ENCODE measurements at regions not wholly inside any gene's neighbourhood (a gene's known extent, or its start where the extent isn't known, plus 50 kb on each side); places are given as distances from the start of the nearest gene placed in this dataset.

DNA sequence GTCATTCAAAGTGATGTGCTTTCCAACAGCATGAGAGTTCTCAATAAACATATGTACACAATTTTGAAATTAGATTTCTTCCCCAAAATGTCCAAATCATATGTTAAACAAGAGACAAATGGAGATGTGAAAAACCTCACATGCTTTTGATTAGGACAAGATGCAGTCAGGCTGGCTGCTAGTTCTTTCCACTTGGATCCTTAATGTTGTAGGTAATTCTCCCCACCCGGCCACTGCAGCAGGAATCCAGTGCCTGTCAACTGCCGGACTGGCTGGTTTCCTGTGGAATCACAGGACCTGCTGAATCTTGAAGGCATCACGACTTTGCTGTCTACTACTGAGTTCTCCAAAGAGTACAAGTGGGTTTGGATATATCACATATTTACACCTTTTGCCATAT, 138.6 kb upstream of the AKR1E2 start:
- no peak for DNase-seq

DNA sequence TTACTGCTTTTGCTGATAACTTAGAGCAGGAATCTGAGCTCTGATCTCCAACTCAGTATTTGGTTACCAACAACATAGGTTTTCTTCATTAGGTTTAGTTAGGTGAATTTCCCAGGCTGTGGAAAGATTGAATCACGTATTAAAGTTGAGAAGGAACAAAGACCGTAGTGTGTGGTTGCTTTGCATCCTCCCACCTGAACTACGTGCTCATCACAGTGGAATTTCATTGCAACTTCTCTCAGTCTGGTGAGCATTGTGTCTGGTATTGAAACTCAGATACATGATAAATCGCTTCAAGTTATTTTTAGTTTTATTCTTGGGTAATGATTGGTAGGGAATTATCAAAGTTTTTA, 139.4 kb upstream of the AKR1E2 start:
- no peak for DNase-seq

DNA sequence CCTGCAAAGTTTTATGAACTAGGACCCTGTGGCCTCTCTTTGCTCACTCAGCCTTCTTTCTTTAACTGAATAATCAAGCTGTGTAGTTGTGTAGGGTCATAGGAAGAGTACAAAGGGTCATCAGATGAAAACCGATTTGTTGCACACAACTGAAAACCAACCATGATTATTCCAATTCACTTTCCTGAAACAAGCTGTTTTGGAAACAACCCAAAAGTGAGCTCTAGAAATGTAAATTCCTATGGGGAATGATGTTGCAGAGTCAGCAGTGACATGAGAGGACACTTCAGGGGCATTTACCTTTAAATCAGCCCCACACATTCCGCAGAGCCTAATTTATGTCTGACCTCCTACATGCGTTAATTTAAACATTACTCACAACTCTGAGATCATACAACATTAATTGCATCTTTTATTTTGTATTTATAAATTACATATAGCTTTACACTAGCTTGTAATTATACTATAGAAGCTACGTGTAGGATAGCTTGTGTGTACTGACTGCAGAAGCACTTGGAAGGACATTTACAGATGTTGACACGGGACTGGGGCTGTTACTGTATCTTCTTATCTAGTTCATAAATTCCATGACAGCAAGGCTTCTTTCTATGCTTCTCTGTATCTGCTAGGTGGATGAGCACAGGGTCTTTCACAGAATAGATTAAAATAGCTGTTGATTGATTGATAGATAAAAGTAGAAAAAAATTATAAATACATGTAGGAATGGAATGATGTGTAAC, 139.9 kb upstream of the AKR1E2 start:
- no peak for DNase-seq

DNA sequence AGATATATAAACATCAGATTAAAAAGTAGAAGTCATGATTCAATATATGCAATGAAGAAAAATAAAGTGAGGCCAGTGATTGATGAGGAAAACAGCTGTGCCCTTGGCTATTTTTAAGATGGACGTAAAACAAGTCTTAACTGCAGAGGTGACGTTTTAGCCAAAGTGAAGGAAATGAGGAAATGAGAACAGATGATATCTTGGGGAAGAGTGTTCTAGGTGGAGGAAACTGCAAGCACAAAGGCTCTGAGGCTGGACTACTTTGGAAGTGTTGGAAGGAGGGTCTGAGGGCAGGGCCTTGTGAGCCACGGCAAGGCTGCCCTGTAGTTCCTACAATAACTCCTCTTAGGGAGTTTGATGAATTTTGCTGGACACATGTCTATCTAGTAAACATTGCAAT, 140.5 kb upstream of the AKR1E2 start:
- DNase-seq: no peak

DNA sequence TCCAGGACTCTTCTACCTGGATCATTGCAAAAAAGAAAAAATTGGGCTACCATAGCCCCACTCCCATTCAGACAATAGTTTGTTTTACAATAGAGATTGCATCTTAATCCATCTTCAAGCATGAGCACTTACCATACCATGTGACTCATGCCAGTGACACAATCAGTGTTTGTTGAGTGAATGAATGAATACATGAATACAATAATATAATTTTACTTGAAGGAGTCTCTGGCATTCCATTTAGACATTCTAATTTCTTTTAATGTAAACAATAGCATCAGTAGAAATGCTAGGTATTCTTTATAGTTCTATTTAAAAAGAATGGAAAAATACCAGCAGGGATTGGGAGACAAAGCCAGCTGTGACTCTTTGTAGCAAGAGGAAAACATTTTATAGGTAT, 141.6 kb upstream of the AKR1E2 start:
- no peak for DNase-seq

DNA sequence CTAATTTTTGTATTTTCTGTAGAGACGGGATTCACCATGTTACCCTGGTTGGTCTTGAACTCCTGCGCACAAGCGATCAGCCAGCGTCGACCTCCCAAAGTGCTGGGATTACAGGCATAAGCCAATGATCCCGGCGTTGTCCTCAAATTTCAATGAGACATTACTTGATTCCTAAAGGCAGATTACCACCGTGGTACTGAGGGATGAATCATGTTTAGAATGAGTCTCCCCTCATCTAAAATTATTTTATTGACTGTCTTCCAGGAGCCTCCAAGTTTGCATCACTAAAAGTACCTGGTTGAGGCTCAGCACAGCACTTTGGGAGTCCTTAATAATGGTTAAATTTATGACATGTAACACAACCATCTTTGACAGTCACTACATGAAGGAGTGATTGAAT, 142.2 kb upstream of the AKR1E2 start:
- DNase-seq: no peak

DNA sequence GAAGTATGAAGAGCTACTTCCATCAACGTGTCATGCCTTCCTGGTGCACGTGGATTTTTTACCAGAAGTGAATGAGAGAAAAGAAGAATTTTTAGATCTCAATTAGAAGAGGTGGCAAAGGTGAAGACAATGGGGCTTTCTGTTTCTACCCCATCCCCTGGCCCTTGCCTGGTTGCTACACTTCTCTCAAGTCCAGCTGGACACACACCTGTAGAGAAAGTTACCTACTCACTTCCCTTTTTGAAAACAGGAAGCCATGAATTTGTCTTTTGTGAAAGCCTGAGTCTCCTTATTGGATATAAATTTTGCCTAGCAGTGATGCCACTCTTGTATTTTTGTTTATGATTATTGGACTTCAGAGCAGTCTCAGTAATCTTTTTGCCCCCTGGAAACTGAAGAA, 142.9 kb upstream of the AKR1E2 start:
- DNase-seq: no peak

DNA sequence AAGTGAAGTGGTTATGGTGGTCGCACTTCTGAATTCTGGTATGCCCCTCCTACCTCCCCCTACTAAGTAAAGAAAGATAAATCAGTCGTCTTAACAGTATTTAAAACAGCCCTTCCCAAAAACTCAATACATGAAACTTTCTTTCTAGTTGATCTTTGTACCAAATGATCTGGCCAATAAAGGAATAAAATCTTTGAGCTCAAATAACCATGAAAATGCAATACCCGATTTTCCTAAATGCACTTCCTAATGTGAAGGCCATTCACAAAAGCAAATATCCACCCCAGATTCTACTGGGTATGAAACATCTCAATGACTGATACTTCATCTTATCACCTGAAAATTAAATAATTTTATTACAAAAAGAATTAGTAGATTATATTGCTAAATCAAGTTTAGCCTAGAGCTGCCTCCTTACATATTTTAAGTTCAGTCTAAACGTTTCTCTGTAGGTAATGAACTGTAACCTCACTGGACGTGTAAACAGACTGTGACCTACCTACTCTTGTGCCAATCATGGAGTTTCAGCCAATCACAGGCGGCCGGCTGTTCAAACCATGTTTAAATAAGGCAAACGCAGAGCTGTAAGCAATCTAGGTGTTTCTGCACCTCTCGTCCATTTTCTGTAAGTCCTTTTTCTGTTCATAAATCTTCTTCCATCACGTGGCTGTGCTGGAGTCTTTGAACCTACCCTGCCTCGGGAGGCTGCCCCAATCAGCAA, 146.9 kb upstream of the AKR1E2 start:
- DNase-seq: no peak

DNA sequence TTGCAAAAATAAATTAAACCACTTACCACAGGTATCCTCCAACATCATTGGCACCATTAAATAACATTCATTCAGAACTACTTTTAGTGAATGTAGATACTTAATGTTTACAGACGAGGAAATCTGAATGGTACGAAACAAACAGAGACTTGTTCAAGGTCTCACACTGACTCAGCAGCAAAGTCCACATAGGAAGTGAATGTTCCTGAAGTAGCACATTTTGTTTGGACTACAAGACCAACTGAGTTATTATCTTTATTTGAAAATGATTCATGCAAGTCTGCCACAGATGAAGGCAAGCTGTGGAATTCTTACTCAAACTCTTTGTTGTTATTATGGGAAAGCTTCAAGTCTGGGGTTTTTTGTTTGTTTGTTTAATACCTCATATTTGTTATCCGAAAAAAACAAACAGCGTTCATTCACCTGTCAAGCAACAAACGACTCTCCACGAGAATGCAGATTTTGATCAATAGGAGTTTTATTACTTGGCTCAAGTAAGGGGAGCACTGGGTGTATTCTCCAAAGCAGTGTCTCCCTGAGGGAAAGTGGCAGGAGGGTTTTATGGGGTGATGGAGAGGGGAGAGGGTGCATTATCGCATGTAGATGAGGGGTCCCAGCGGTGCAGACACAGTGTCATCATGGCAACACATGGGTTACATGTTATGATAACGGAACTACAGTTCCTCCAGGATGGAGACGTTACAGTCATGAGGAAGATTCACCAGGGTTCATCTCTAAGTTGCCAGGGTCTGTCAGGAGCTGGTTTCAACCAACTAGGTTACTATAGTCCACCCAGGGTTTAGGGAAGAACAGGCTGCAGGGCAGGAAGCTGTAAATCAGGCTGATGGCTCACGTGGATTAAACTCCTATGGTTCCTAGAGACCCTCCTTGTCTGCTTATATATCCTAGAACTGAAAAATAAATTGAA, 147.7 kb upstream of the AKR1E2 start:
- no peak for DNase-seq

DNA sequence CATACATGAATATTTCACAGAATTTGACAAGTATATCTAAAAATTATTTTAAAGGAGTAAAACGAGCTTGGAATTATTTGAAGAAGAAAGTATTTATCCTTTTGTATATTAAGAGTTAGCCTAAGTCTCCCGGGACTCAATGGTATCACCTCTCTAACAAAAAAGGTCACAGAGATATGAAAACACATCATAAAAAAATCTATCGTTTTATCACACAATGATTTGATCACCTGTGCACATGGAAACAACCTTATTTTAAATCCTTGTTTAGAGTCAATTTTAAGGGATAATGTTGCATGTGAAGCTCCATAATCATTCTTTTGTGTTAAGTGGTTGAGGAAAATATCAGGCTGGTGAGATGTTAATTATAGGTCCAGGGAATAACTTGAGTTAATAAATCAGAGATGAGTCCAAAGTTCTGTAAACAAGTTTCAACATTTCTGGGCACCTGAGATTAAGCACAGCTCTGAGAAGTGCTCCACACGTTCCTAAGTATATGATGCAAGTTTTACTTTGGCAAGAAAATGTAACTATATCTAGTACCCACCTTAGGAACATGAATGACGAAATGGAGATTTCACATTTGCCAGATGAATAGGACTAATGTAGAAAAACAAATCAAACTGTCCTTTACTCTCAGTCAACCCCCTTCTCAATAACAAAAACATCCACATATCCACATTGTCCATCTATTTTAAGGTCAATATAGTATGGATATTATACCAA, 148.5 kb upstream of the AKR1E2 start:
- DNase-seq: no peak

DNA sequence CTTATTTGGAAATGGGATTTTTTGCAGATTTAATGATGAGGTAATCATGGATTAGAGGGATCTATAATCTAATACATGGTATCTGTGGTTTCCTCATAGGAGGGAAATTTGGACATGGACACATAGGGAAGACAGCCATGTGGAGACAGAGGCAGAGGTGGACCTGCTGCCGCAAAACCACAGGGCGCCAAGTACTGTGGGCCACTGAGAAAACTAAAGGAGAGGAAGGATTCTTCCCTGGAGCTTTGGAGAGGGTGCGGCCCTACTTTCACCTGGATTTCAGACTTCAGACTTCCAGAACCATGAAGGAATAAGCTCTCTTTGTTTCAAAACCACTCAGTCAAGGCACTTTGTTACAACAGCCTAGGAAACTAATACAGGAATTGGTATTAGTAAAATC, 149.4 kb upstream of the AKR1E2 start:
- no peak for DNase-seq

DNA sequence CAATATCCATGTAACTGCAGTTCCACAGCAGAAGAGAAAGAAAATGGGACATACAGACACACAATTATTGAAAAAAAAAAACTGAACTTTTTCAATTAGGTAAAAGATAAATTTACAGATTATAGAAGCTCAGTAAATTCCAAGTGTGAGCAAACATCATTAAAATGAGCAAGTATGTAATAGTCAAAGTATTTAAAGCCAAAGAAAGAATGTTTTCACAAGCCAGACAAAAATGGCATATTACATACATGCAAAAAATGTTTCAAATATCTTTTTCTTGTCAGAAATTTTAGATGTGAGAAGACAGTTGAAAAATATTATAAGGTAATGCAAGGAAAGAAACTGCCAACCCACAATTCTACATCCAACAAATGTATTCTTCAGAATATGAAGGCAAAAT, 150.2 kb upstream of the AKR1E2 start:
- DNase-seq: no peak

DNA sequence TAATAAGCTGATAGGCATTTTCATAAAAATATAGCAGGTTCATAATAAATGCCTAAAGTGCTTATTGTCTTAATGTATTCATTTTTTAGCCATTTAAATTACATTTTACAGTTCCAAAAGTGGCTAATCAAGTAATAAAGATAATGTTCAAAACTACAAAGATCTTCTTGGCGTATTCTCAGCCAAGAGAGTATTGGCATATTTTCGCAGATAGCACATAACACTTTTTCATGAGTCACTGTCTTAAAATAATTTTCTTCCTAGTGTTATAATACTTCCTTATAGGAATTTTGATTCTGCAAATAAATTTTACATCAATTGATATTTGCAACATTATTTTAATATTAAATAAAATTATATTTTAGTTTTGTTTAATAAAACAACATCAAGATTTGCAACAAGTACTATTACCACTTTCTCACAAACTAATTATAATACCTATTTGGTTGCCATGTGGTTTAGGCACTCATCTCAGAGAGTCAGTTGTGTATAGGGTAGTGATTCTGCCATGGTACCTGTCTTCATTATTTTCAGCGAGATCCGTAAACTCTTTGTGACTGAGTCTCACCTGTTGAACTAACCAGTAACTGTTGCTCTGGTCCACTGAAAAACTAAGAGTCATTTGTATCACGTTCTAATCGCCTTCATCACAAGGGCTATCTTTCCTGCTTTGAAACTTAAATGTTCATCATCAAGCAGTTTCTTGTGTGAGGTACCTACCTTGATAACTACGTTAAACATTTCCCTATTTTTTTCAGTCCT, 152.5 kb upstream of the AKR1E2 start:
- no peak for DNase-seq

DNA sequence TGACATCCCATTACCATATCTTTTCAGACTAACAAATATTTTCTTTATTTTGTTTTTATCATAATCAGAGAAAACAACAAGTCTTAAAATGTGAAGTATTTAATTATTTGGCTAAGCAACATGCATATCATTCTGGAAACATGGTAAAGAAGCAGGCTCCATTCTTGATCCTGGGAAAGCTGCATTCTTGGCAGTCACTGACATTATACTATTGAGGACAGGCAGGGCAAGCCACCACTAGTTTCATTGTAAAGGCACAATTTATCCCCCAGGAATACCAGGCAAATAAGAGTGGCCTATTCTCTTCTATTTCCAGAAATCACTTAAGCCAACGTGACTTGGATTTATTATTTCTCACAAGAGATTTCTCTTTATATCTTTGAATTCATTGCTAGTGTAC, 153.8 kb upstream of the AKR1E2 start:
- no peak for DNase-seq

DNA sequence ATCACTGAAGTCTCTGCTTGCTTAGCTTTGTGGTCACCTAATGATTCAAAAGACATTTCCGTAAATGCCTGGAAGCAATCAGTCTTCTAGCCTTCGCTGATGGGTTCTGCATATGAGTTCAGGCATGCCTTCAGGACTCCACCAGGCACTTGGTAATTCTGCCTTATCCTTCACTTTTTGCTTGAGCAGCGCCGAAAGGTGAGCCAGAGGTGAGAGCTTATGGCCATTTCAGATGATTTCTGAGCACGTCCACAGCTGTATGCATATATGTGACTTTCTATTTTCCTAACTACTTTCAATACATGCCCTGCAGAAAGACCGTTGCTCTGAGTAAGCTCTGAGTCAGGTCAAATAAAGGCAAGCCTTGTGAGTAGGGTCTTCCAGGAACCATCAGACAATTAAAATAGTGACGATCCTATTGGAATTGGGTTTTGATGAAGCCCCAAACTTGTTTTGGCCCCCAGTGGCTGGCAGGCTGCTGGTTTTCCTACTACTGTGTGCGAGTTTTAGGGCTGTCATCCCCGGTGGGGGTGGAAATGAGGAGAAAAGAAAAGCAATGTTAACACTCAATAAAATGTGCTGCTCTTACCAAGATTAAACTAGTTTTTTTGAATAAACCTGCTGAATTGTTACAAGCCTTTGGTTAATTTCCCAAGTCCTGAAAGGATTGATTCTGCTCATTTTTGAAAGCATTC, 154.4 kb upstream of the AKR1E2 start:
- no peak for DNase-seq

DNA sequence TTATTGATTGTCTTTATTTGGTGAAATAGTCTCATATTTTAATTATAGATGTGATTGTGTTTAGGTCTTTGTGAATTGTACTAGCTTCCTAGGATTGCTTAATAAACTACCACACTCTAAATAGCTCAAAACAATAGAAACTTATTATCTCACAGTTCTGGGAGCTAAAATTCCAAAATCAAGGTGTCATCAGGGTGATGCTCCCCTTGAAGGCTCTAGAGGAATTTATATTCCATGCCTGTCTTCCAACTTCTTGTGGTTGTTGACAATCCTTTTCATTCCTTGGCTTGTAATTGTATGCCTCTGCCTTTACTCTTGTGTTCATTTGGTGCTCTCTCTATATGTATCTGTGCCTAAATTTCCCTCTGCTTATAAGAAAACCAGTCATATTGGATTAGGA, 155.3 kb upstream of the AKR1E2 start:
- DNase-seq: no peak

DNA sequence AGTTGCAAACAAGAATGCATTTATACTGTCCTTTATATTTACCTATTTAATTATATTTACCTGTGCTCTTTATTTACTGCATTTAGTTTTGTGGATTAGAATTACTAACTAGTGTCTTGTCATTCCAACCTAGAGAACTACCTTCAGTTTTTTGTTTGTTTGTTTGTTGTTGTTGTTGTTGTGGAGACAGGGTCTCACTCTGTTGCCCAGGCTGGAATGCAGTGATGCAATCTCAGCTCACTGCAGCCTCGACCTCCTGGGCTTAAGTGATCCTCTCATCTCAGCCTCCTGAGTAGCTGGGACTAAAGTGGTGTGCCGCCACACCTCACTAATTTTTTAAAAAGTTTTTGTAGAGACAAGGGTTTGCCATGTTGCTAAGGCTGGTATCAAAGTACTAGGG, 156.4 kb upstream of the AKR1E2 start:
- DNase-seq: no peak

DNA sequence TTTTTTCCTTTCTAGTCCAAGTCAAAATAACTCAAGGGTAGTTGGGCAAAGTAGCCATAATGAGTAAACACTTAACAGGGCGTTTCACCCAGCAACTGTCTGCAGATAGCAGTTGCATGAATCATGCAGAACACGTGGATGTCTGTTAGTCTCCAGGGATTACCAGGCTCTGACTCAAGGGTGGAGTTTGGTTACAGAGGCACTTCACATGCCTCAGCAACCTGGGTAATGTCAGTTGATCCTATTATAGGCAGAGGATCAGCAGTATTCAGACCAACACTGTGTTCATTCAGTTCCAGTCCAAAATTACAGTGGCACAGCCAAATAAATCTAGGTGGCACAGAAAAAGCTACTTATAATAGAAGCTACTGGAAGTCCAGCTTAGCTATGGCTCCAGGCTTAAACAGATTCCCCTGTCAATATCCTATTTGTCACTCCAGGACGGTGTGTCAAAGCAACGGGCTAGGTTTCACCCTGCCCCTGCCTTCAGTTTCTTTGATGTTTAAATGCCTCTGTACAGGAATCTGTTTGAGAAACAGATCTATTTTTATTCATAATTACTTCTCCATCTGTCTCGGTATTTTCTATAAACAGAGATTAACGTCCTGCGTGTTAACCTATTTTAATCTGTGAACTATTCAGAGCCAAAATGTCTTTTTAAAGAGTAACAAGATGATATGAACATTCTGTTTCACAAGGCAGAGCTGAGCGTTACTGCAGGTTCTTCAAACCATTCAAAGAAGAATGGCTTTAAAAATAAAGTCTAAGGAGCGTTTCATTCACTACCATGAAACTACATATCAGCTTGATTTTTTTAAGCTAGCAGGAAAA, 162.6 kb upstream of the AKR1E2 start:
- DNase-seq: peak; percentile 74

DNA sequence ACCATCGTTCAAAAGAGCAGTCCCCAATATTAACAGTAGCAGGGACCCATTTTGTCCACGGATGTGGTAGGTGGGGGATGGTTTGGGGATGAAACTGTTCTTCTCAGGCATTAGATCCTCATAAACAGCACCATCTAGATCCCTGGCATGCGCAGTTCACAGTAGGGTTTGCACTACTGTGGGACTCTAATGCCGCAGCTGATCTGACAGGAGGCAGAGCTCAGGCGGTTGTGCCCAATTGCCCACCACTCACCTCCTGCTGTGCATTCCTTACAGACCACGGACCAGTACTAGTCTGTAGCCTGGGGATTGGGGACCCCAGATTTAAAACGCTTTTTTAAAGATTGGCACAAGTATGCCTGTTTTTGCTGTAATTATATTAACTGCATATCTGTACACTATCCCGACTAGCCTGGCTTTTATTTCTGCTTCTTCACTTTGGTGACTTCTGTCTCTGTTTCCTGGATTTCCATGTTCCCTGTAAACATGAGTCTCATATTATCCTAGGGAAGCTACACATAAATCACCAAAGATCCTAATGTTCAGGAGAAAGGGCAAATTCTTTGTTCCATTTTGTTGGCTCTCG, 163.3 kb upstream of the AKR1E2 start:
- DNase-seq: no peak

All from femur (tissue), 1 donor.